Liver (tissue), 8 donors: ENCODE measurements at regions not wholly inside any gene's neighbourhood (a gene's known extent, or its start where the extent isn't known, plus 50 kb on each side); places are given as distances from the start of the nearest gene placed in this dataset.

ENCODE experiments used
- DNase-seq: peaks from one replicate; pipeline ENCODE4 v3.0.0-alpha.2; 2017; ENCODE audit warnings: low spot score
- H3K27ac ChIP-seq, 2 donors: one replicate each; pipeline ENCODE4 v1.7.0; 2013; ENCODE audit warnings: inconsistent platforms in 2 of 2, low read length in 2 of 2, control low read depth in 1 of 2, low read depth in 1 of 2, mild to moderate bottlenecking in 1 of 2
- H3K27me3 ChIP-seq, 4 donors: one replicate each; pipeline versions ENCODE4 v1.6.1 to v1.7.0; 2013; ENCODE audit warnings: low read length in 3 of 4, inconsistent platforms in 1 of 4, mild to moderate bottlenecking in 1 of 4, moderate library complexity in 1 of 4; ENCODE audit not compliant: control insufficient read depth in 4 of 4, insufficient read depth in 4 of 4
- H3K36me3 ChIP-seq, 4 donors: one replicate each; pipeline versions ENCODE4 v1.6.1 to v1.7.0; 2013; ENCODE audit warnings: low read length in 3 of 4, mild to moderate bottlenecking in 3 of 4, low read depth in 1 of 4, moderate library complexity in 1 of 4; ENCODE audit not compliant: control insufficient read depth in 4 of 4, insufficient read depth in 3 of 4
- H3K4me1 ChIP-seq, 4 donors: one replicate each; pipeline versions ENCODE4 v1.6.1 to v1.7.0; 2013; ENCODE audit warnings: low read length in 3 of 4, mild to moderate bottlenecking in 3 of 4, moderate library complexity in 1 of 4; ENCODE audit not compliant: control insufficient read depth in 4 of 4, insufficient read depth in 4 of 4
- H3K4me3 ChIP-seq, 3 donors: one replicate each; pipeline versions ENCODE4 v1.6.1 to v1.7.0; 2013; ENCODE audit warnings: low read length in 3 of 3, control low read depth in 1 of 3, low read depth in 1 of 3, mild to moderate bottlenecking in 1 of 3
- H3K9ac ChIP-seq, 2 donors: one replicate each; pipeline ENCODE4 v1.7.0; 2013; ENCODE audit warnings: low read length in 2 of 2, mild to moderate bottlenecking in 2 of 2, moderate library complexity in 2 of 2, control low read depth in 1 of 2, low read depth in 1 of 2
- H3K9me3 ChIP-seq, 4 donors: one replicate each; pipeline versions ENCODE4 v1.6.1 to v1.7.0; 2013; ENCODE audit warnings: low read length in 3 of 4; ENCODE audit not compliant: control insufficient read depth in 4 of 4
- ATF3 ChIP-seq: IDR thresholded peaks from 2 replicates; pipeline ENCODE4 v1.6.1; 2016; ENCODE audit warnings: antibody characterized with exemption
- CTCF ChIP-seq: fragments of 150-350 bp; IDR thresholded peaks from 2 replicates; pipeline ENCODE4 v1.5.1; 2017; ENCODE audit warnings: improper control_type of control experiment, low read depth, low read length; ENCODE audit not compliant: missing input control
- EGR1 ChIP-seq, 2 donors: IDR thresholded peaks; 2 replicates each; pipeline ENCODE4 v1.6.1; 2016 to 2018; ENCODE audit warnings: antibody characterized with exemption in 2 of 2, low read depth in 2 of 2
- FOXA1 ChIP-seq: IDR thresholded peaks from 2 replicates; pipeline ENCODE4 v1.6.1; 2016; ENCODE audit warnings: antibody characterized with exemption
- GABPA ChIP-seq, 2 donors: IDR thresholded peaks in 1 of 2; conservative IDR thresholded peaks in 1 of 2; 2 replicates each; pipeline ENCODE4 v1.6.1; 2016; ENCODE audit warnings: antibody characterized with exemption in 2 of 2, mild to moderate bottlenecking in 1 of 2, moderate library complexity in 1 of 2
- HNF4A ChIP-seq, 2 donors: conservative IDR thresholded peaks; 2 replicates each; pipeline ENCODE4 v1.6.1; 2016; ENCODE audit warnings: antibody characterized with exemption in 2 of 2, mild to moderate bottlenecking in 2 of 2
- HNF4G ChIP-seq: IDR thresholded peaks from 2 replicates; pipeline ENCODE4 v1.6.1; 2016; ENCODE audit warnings: antibody characterized with exemption
- JUND ChIP-seq, 2 donors: IDR thresholded peaks; 2 replicates each; pipeline ENCODE4 v1.6.1; 2016; ENCODE audit warnings: antibody characterized with exemption in 2 of 2
- MAX ChIP-seq: IDR thresholded peaks from 2 replicates; pipeline ENCODE4 v1.6.1; 2016; ENCODE audit warnings: antibody characterized with exemption
- NR2F2 ChIP-seq: IDR thresholded peaks from 2 replicates; pipeline ENCODE4 v1.6.1; 2016; ENCODE audit warnings: antibody characterized with exemption
- RAD21 ChIP-seq, 2 donors: IDR thresholded peaks; 2 replicates each; pipeline ENCODE4 v1.6.1; 2016; ENCODE audit warnings: antibody characterized with exemption in 2 of 2, mild to moderate bottlenecking in 2 of 2
- RXRA ChIP-seq, 2 donors: IDR thresholded peaks; 2 replicates each; pipeline ENCODE4 v1.6.1; 2017 to 2018; ENCODE audit warnings: antibody characterized with exemption in 2 of 2, mild to moderate bottlenecking in 1 of 2
- SP1 ChIP-seq: IDR thresholded peaks from 2 replicates; pipeline ENCODE4 v1.6.1; 2018; ENCODE audit warnings: antibody characterized with exemption, mild to moderate bottlenecking
- TAF1 ChIP-seq: conservative IDR thresholded peaks from 2 replicates; pipeline ENCODE4 v1.6.1; 2016; ENCODE audit warnings: antibody characterized with exemption, mild to moderate bottlenecking
- YY1 ChIP-seq: IDR thresholded peaks from 2 replicates; pipeline ENCODE4 v1.6.1; 2016; ENCODE audit warnings: antibody characterized with exemption, mild to moderate bottlenecking
- ZBTB33 ChIP-seq: IDR thresholded peaks from 2 replicates; pipeline ENCODE4 v1.6.1; 2016; ENCODE audit warnings: antibody characterized with exemption
- WGBS: extraction: QIAGEN DNeasy Blood & Tissue Kit; methylation state at CpG from one replicate; pipeline ENCODE4 v1.1.7; 2013; 5-methylcytosine and 5-hydroxymethylcytosine counted together
- donor health status: healthy.
- donor health status: healthy.
- donor health status: healthy.
- donor health status: healthy.
- donor health status: healthy.

- no peak for TF ChIP-seq RAD21 (IDR thresholded peaks at IDR 0.05)
- TF ChIP-seq MAX = no peak
- no peak for DNase-seq
- Histone ChIP-seq H3K4me1 (no peaks in the 10 kb centered on the region), H3K27me3 (no peaks in the 10 kb centered on the region), H3K9ac (no peak overlapping the region), H3K27ac (no peak overlapping the region), H3K4me3 (no peak overlapping the region), H3K36me3 (no peaks in the 10 kb centered on the region), H3K9me3 (no peaks in the 10 kb centered on the region)
Observed at GRCh38 chr12:105949391-105949790, 189.4 kb downstream of the NUAK1 start.

- TF ChIP-seq TAF1 (no peak), JUND (IDR thresholded peaks at IDR 0.05) (no peak), EGR1 (IDR thresholded peaks at IDR 0.05; ENCODE audit: low read depth in 2 of 2) (no peak), ATF3 (no peak), SP1 (no peak), FOXA1 (no peak), YY1 (no peak)
- no peaks in the 10 kb centered on the region for H3K9me3 ChIP-seq
- WGBS = 92% methylated on average over 2 of the region's 2 CpGs
- no peaks in the 10 kb centered on the region for H3K27me3 ChIP-seq
- no peaks in the 10 kb centered on the region for H3K4me1 ChIP-seq
- no peaks in the 10 kb centered on the region for H3K36me3 ChIP-seq
- no peak overlapping the region for H3K9ac ChIP-seq
- DNase-seq = no peak
- H3K4me3 ChIP-seq = no peak overlapping the region
- no peak overlapping the region for H3K27ac ChIP-seq
Observed at GRCh38 chr12:105951732-105952131, 187.0 kb downstream of the NUAK1 start.

- DNase-seq = peak; percentile 37
- no peaks in the 10 kb centered on the region for H3K4me1 ChIP-seq
- no peaks in the 10 kb centered on the region for H3K9me3 ChIP-seq
- H3K9ac ChIP-seq = no peak overlapping the region
- H3K27ac ChIP-seq = no peak overlapping the region
- H3K4me3 ChIP-seq = no peak overlapping the region
- 84% methylated on average over 7 of the region's 7 CpGs for WGBS
- TF ChIP-seq HNF4G = no peak
- no peak for TF ChIP-seq MAX
- TF ChIP-seq GABPA (IDR thresholded peaks at IDR 0.05 in 1 of 2, conservative IDR thresholded peaks at IDR 0.05 in 1 of 2) = no peak
- TF ChIP-seq JUND (IDR thresholded peaks at IDR 0.05) = no peak
- no peaks in the 10 kb centered on the region for H3K36me3 ChIP-seq
- H3K27me3 ChIP-seq = no peaks in the 10 kb centered on the region
Observed at GRCh38 chr12:105954951-105955931, 183.5 kb downstream of the NUAK1 start.

GRCh38 chr12:105955976-105956375 is 182.8 kb downstream of the NUAK1 start:
- 68% methylated on average over 2 of the region's 2 CpGs for WGBS
- Histone ChIP-seq H3K9me3 (no peaks in the 10 kb centered on the region), H3K27ac (no peak overlapping the region), H3K4me1 (no peaks in the 10 kb centered on the region), H3K27me3 (no peaks in the 10 kb centered on the region), H3K4me3 (no peak overlapping the region), H3K9ac (no peak overlapping the region), H3K36me3 (no peaks in the 10 kb centered on the region)
- DNase-seq = no peak
- no peak for TF ChIP-seq RAD21 (IDR thresholded peaks at IDR 0.05)
- TF ChIP-seq EGR1 (IDR thresholded peaks at IDR 0.05; ENCODE audit: low read depth in 2 of 2) = no peak
- TF ChIP-seq SP1 = no peak
- TF ChIP-seq RXRA (IDR thresholded peaks at IDR 0.05) = no peak
- no peak for TF ChIP-seq NR2F2
- TF ChIP-seq HNF4G = no peak
- TF ChIP-seq ZBTB33 = no peak
- no peak for TF ChIP-seq TAF1
- TF ChIP-seq GABPA (IDR thresholded peaks at IDR 0.05 in 1 of 2, conservative IDR thresholded peaks at IDR 0.05 in 1 of 2) = no peak
- TF ChIP-seq HNF4A (conservative IDR thresholded peaks at IDR 0.05) = no peak
- TF ChIP-seq FOXA1 = no peak
- no peak for TF ChIP-seq CTCF
- no peak for TF ChIP-seq YY1
- TF ChIP-seq JUND (IDR thresholded peaks at IDR 0.05) = no peak
